GM21528 (cell line): ENCODE measurements at regions not wholly inside any gene's neighbourhood (a gene's known extent, or its start where the extent isn't known, plus 50 kb on each side); places are given as distances from the start of the nearest gene placed in this dataset.

ENCODE experiments used
- ATAC-seq: cut with Tn5 transposase; IDR thresholded peaks from one replicate; pipeline ENCODE4 v1.9.1; 2021; ENCODE audit warnings: mild to moderate bottlenecking, moderate library complexity; ENCODE audit not compliant: unreplicated experiment, low FRiP score

GRCh38 chr2:118179445-118179844, 91.2 kb downstream of the INSIG2 start:
- no peak for ATAC-seq

- no peak for ATAC-seq
Observed at GRCh38 chr2:118177884-118178283, 89.6 kb downstream of the INSIG2 start.

GRCh38 chr2:118177318-118177717, 89.0 kb downstream of the INSIG2 start:
- ATAC-seq: no peak

GRCh38 chr2:118176601-118177000, 88.3 kb downstream of the INSIG2 start:
- ATAC-seq: no peak

DNA sequence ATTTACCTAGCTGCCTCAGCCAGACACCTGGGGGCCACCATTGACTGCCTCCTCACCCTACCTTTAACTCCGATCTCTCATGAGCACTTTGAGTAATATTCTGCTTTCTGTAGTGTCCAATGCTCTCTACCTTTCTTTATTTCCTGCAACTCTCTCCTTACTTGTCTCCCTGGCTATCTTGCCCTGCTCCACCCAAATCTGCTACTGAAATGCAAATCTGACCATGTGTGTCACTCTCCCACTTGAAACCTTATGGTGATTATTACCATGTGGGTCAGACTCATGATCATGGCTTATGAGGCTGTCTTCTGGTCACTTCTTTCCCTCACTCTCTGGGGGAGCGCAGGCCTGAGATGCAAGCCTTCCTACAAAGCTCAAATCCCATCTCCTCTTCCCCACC, 83.3 kb downstream of the INSIG2 start:
- ATAC-seq: no peak

DNA sequence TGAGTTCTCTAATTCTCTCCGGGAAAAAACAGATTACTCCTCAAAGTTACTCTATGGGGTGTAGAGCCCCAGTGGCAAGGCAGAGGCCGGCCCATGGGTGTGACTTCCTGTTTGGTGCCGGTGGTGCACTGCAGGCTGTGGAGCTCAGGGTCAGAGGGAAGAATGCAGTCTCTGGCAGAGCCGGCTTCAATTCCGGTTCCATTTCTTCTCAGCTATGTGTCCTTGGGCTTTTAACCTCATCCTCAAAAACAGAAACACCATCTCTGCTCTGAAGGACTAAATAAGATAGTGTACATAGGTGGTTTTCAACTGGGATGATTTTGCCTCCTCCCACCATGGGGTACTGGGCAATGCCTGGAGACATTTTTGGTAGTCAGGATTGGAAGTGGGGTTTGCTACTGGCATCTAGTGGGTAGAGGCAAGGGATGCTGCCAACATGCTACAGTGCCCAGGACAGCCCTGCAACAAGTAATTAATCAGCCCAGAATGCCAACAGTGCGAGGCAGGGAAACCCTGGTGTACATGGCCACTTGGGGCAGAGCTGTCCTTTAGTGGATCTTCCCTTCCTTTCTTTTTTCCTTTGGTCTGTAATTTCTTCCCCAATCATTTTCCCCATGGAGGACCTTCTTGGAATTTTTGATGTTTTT, 81.2 kb downstream of the INSIG2 start:
- no peak for ATAC-seq

DNA sequence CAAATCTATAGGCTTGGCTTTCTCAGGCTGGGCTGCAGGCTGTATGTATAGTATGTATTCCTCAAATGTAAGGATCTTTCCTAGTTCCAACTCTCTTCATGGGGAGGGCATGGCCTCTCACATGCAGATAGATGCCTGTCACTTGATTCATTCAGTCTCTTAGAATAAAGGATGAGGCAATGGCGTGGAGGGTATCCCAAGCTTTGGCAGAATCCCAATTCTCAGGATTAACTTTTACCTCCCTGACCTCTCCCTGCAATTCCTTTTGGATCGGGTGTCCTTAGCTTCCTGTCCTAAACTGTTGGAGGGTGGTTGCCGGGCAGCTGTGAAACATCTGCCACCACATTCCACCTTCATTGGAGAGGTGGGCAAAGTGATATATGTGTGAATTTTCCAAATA, 80.3 kb downstream of the INSIG2 start:
- no peak for ATAC-seq

DNA sequence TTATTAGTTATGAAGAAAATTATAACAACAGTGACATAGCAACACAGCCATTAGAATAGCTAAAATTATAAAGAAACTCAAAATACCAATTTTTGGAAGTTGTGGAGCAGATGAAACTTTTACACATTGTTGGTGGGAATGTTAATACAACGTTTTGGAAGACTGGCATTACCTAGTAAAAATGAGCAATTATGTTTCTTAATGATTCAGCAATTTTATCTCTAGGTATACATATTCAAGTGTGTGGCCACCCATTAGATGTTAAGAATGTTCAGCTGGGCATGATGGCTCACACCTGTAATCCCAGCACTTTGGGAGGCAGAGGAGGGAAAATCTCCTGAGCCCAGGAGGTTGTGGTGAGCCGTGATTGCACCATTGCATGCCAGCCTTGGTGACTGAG, 78.8 kb downstream of the INSIG2 start:
- ATAC-seq: no peak

DNA sequence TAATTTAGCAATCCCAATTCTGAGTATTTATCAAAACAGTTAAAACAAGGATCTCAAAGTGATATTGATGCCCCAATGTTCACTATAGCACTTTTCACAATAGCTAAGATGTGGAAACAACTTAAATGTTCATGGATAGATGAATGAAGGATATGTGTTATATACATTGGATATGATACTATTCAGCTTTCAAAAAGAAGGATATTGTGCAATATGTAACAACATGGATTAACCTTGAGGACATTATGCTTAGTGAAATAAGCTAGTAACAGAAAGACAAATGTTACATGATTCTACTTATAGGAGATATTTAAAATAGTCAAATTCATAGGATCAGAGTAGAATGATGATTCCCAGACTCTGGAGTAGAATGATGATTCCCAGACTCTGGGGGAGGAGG, 78.0 kb downstream of the INSIG2 start:
- ATAC-seq: no peak

GRCh38 chr2:118165595-118165994, 77.3 kb downstream of the INSIG2 start:
- no peak for ATAC-seq
